ENCODE measurements at regions not wholly inside any gene's neighbourhood (a gene's known extent, or its start where the extent isn't known, plus 50 kb on each side); places are given as distances from the start of the nearest gene placed in this dataset.

- no peaks in the 10 kb centered on the region for H3K36me3 ChIP-seq (ENCODE audit: insufficient read depth, low read length)
- H3K4me1 ChIP-seq (ENCODE audit: insufficient read depth, low read length): peaks cover 24% of the 10 kb centered on the region
- Mint-ChIP-seq H3K9me3 (peaks cover 0 to 4% (median 2%) of the 10 kb centered on the region in 8 donors), H3K27me3 (no peaks in the 10 kb centered on the region), H3K27ac (no peak overlapping the region), H3K4me3 (no peak overlapping the region), H3K36me3 (no peaks in the 10 kb centered on the region), H3K4me1 (peaks cover 23 to 40% (median 36%) of the 10 kb centered on the region in 4 donors)
- CTCF ChIA-PET (ENCODE audit: partially characterized antibody): interaction anchor here (0.9 kb wide), 1 partner anchor 30 kb away, joined by 3 read pairs; no protein-coding TSS in a partner anchor
- H3K27me3 ChIP-seq (ENCODE audit: insufficient read depth, low read length): no peaks in the 10 kb centered on the region
- H3K27ac ChIP-seq (ENCODE audit: low read depth, low read length): no peak overlapping the region
- POLR2A ChIA-PET (ENCODE audit: partially characterized antibody): interaction anchor here (0.5 kb wide), 1 partner anchor 559 kb away, joined by 3 read pairs; no protein-coding TSS in a partner anchor
- no peaks in the 10 kb centered on the region for H3K9me3 ChIP-seq (ENCODE audit: control insufficient read depth in 1 of 2, low read length in 2 of 2)
- intact Hi-C loops (cut with micrococcal nuclease): no loop called here
- H3K4me3 ChIP-seq (ENCODE audit: low read length in 2 of 2): no peak overlapping the region
- no peak for DNase-seq
These were observed 159.2 kb downstream of the SNX18 start for GRCh38 chr5:54676481-54677340.

GRCh38 chr5:54673523-54674225, 156.1 kb downstream of the SNX18 start:
- peaks cover 40% of the 10 kb centered on the region for H3K4me1 ChIP-seq (ENCODE audit: insufficient read depth, low read length)
- intact Hi-C loops (cut with micrococcal nuclease): no loop called here
- CTCF ChIA-PET (ENCODE audit: partially characterized antibody): interaction anchor here (1.0 to 1.8 kb wide), 2 partner anchors 9 to 171 kb away, joined by 3 to 7 read pairs; no protein-coding TSS in a partner anchor
- H3K27me3 ChIP-seq (ENCODE audit: insufficient read depth, low read length): no peaks in the 10 kb centered on the region
- POLR2A ChIA-PET (ENCODE audit: partially characterized antibody): interaction anchor here (0.8 to 2.8 kb wide), 14 partner anchors 19 to 171 kb away, joined by 3 to 19 read pairs (median 5); partner anchors contain the start of gene SNX18
- Mint-ChIP-seq H3K9me3 (peaks cover 0 to 5% (median 3%) of the 10 kb centered on the region in 8 donors), H3K4me1 (peaks cover 39 to 66% (median 54%) of the 10 kb centered on the region in 4 donors), H3K27me3 (no peaks in the 10 kb centered on the region), H3K27ac (peak overlapping the region; percentile 0 to 78 (median 24)), H3K36me3 (no peaks in the 10 kb centered on the region), H3K4me3 (peak overlapping the region in 7 of 8 donors; percentile 3 to 70 (median 51))
- H3K36me3 ChIP-seq (ENCODE audit: insufficient read depth, low read length): no peaks in the 10 kb centered on the region
- H3K27ac ChIP-seq (ENCODE audit: low read depth, low read length): no peak overlapping the region
- H3K9me3 ChIP-seq (ENCODE audit: control insufficient read depth in 1 of 2, low read length in 2 of 2): no peaks in the 10 kb centered on the region
- DNase-seq: peak; percentile 35 to 67 (median 40)
- no peak overlapping the region for H3K4me3 ChIP-seq (ENCODE audit: low read length in 2 of 2)

- peak overlapping the region in 2 of 8 donors; percentile 23 to 26 for H3K4me3 Mint-ChIP-seq
- no peaks in the 10 kb centered on the region for H3K9me3 ChIP-seq (ENCODE audit: control insufficient read depth in 1 of 2, low read length in 2 of 2)
- peaks cover 0 to 13% (median 7%) of the 10 kb centered on the region in 8 donors for H3K9me3 Mint-ChIP-seq
- H3K27ac Mint-ChIP-seq: peak overlapping the region in 2 of 7 donors; percentile 3 to 38
- H3K4me1 ChIP-seq (ENCODE audit: insufficient read depth, low read length): peaks cover 40% of the 10 kb centered on the region
- H3K27me3 ChIP-seq (ENCODE audit: insufficient read depth, low read length): no peaks in the 10 kb centered on the region
- no peak overlapping the region for H3K27ac ChIP-seq (ENCODE audit: low read depth, low read length)
- no peaks in the 10 kb centered on the region for H3K27me3 Mint-ChIP-seq
- peaks cover 0 to 7% of the 10 kb centered on the region in 2 donors for H3K36me3 Mint-ChIP-seq
- ChIA-PET CTCF (ENCODE audit: partially characterized antibody) (interaction anchor here (1.0 to 1.8 kb wide), 4 partner anchors 8 to 172 kb away, joined by 3 to 7 read pairs (median 3); no protein-coding TSS in a partner anchor), POLR2A (ENCODE audit: partially characterized antibody) (interaction anchor here (1.0 to 2.8 kb wide), 9 partner anchors 25 to 172 kb away, joined by 3 to 19 read pairs (median 5); partner anchors contain the start of gene SNX18)
- H3K4me1 Mint-ChIP-seq: peaks cover 39 to 71% (median 55%) of the 10 kb centered on the region in 4 donors
- no peaks in the 10 kb centered on the region for H3K36me3 ChIP-seq (ENCODE audit: insufficient read depth, low read length)
- intact Hi-C loops (cut with micrococcal nuclease): no loop called here
- H3K4me3 ChIP-seq (ENCODE audit: low read length in 2 of 2): no peak overlapping the region
- no peak for DNase-seq
These were observed 155.3 kb downstream of the SNX18 start for GRCh38 chr5:54672871-54673270.

GRCh38 chr5:54671681-54672080, 154.1 kb downstream of the SNX18 start:
- Mint-ChIP-seq H3K9me3 (peaks cover 0 to 16% (median 8%) of the 10 kb centered on the region in 8 donors), H3K27ac (peak overlapping the region in 1 of 7 donors; percentile 36), H3K36me3 (peaks cover 0 to 7% of the 10 kb centered on the region in 2 donors), H3K4me1 (peaks cover 39 to 71% (median 55%) of the 10 kb centered on the region in 4 donors), H3K27me3 (no peaks in the 10 kb centered on the region), H3K4me3 (peak overlapping the region in 1 of 8 donors; percentile 42)
- no peak overlapping the region for H3K27ac ChIP-seq (ENCODE audit: low read depth, low read length)
- no peak for DNase-seq
- H3K27me3 ChIP-seq (ENCODE audit: insufficient read depth, low read length): no peaks in the 10 kb centered on the region
- no peaks in the 10 kb centered on the region for H3K9me3 ChIP-seq (ENCODE audit: control insufficient read depth in 1 of 2, low read length in 2 of 2)
- peaks cover 40% of the 10 kb centered on the region for H3K4me1 ChIP-seq (ENCODE audit: insufficient read depth, low read length)
- POLR2A ChIA-PET (ENCODE audit: partially characterized antibody): interaction anchor here (0.7 to 2.3 kb wide), 3 partner anchors 11 to 72 kb away, joined by 3 to 8 read pairs (median 7); no protein-coding TSS in a partner anchor
- no peak overlapping the region for H3K4me3 ChIP-seq (ENCODE audit: low read length in 2 of 2)
- CTCF ChIA-PET (ENCODE audit: partially characterized antibody): interaction anchor here (1.2 to 1.6 kb wide), 3 partner anchors 10 to 61 kb away, joined by 3 read pairs; no protein-coding TSS in a partner anchor
- intact Hi-C loops (cut with micrococcal nuclease): no loop called here
- no peaks in the 10 kb centered on the region for H3K36me3 ChIP-seq (ENCODE audit: insufficient read depth, low read length)

- Histone ChIP-seq H3K4me1 (ENCODE audit: insufficient read depth, low read length) (peaks cover 40% of the 10 kb centered on the region), H3K27ac (ENCODE audit: low read depth, low read length) (no peak overlapping the region), H3K36me3 (ENCODE audit: insufficient read depth, low read length) (no peaks in the 10 kb centered on the region), H3K27me3 (ENCODE audit: insufficient read depth, low read length) (no peaks in the 10 kb centered on the region), H3K4me3 (ENCODE audit: low read length in 2 of 2) (no peak overlapping the region), H3K9me3 (ENCODE audit: control insufficient read depth in 1 of 2, low read length in 2 of 2) (no peaks in the 10 kb centered on the region)
- no peaks in the 10 kb centered on the region for H3K27me3 Mint-ChIP-seq
- H3K4me3 Mint-ChIP-seq: no peak overlapping the region
- peaks cover 0 to 16% (median 8%) of the 10 kb centered on the region in 8 donors for H3K9me3 Mint-ChIP-seq
- H3K36me3 Mint-ChIP-seq: peaks cover 0 to 7% of the 10 kb centered on the region in 2 donors
- intact Hi-C loops (cut with micrococcal nuclease): no loop called here
- peaks cover 39 to 69% (median 53%) of the 10 kb centered on the region in 4 donors for H3K4me1 Mint-ChIP-seq
- DNase-seq: no peak
- ChIA-PET POLR2A (ENCODE audit: partially characterized antibody) (interaction anchor here (0.7 to 2.3 kb wide), 3 partner anchors 11 to 73 kb away, joined by 3 to 8 read pairs (median 7); no protein-coding TSS in a partner anchor), CTCF (ENCODE audit: partially characterized antibody) (interaction anchor here (1.2 to 1.3 kb wide), 2 partner anchors 10 to 13 kb away, joined by 3 read pairs; no protein-coding TSS in a partner anchor)
- H3K27ac Mint-ChIP-seq: no peak overlapping the region
These were observed 153.6 kb downstream of the SNX18 start for GRCh38 chr5:54671111-54671531.

- no peak overlapping the region for H3K27ac ChIP-seq (ENCODE audit: low read depth, low read length)
- POLR2A ChIA-PET (ENCODE audit: partially characterized antibody): interaction anchor here (1.0 to 2.3 kb wide), 3 partner anchors 16 to 74 kb away, joined by 3 to 8 read pairs (median 7); no protein-coding TSS in a partner anchor
These were observed 152.7 kb downstream of the SNX18 start for GRCh38 chr5:54670281-54670680.

More at GRCh38 chr5:54670281-54670680, 152.7 kb downstream of the SNX18 start:
- Mint-ChIP-seq H3K9me3 (peaks cover 0 to 16% (median 8%) of the 10 kb centered on the region in 8 donors), H3K36me3 (peaks cover 0 to 7% of the 10 kb centered on the region in 2 donors), H3K27me3 (no peaks in the 10 kb centered on the region), H3K27ac (peak overlapping the region in 3 of 7 donors; percentile 18 to 67 (median 54)), H3K4me3 (peak overlapping the region in 6 of 8 donors; percentile 18 to 68 (median 45)), H3K4me1 (peaks cover 39 to 65% (median 50%) of the 10 kb centered on the region in 4 donors)
- intact Hi-C loops (cut with micrococcal nuclease): no loop called here
- no peak for DNase-seq
- H3K4me3 ChIP-seq (ENCODE audit: low read length in 2 of 2): no peak overlapping the region
- H3K9me3 ChIP-seq (ENCODE audit: control insufficient read depth in 1 of 2, low read length in 2 of 2): no peaks in the 10 kb centered on the region
- no peaks in the 10 kb centered on the region for H3K36me3 ChIP-seq (ENCODE audit: insufficient read depth, low read length)
- CTCF ChIA-PET (ENCODE audit: partially characterized antibody): interaction anchor here (0.6 to 1.3 kb wide), 3 partner anchors 19 to 174 kb away, joined by 3 to 4 read pairs (median 4); no protein-coding TSS in a partner anchor
- H3K4me1 ChIP-seq (ENCODE audit: insufficient read depth, low read length): peaks cover 40% of the 10 kb centered on the region
- H3K27me3 ChIP-seq (ENCODE audit: insufficient read depth, low read length): no peaks in the 10 kb centered on the region
